ENCODE measurements at regions not wholly inside any gene's neighbourhood (a gene's known extent, or its start where the extent isn't known, plus 50 kb on each side); places are given as distances from the start of the nearest gene placed in this dataset.

- no peak for DNase-seq (ENCODE audit: low read depth in 2 of 2)
These were observed 165.6 kb upstream of the TMCC3 start for GRCh38 chr12:94815958-94816357.

GRCh38 chr12:94815450-94815849, 165.1 kb upstream of the TMCC3 start:
- DNase-seq (ENCODE audit: low read depth in 2 of 2): no peak

DNA sequence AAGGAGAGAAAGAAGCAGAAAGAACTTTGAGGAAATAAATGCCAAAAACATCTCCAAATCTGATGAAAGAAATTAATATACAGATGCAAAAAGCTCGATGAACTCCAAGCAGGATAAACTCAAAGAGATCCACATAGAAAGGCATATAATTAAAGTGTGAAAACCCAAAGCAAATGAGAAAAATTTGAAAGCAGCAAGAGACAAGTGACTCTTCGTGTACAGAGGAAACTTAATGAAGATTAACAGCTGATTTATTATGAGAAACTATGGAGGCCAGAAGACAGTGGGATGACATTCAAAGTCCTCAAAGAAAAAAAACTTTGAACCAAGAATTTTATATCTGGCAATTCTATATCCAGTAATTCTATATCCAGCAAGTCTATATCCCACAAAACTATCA, 163.0 kb upstream of the TMCC3 start:
- DNase-seq (ENCODE audit: low read depth in 2 of 2): no peak

DNA sequence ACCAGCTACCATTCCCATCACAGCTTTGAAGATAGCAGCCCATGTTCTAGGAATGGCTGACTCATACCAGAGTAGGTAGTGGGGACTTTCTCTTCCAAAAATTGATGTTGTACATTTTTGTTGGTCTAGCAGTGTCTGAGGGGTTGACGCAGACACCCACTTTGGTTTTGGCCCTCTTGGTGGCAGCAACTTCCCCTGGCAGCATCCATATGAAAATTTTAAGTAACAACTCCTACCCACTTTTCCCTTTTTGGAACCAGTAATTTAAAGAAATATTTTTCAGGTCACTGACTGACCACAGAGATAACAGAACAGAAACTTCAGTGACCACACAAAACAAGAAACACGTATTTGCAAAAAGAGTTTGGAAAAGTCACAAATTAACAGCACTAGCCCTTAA, 162.0 kb upstream of the TMCC3 start:
- DNase-seq (ENCODE audit: low read depth in 2 of 2): no peak

DNA sequence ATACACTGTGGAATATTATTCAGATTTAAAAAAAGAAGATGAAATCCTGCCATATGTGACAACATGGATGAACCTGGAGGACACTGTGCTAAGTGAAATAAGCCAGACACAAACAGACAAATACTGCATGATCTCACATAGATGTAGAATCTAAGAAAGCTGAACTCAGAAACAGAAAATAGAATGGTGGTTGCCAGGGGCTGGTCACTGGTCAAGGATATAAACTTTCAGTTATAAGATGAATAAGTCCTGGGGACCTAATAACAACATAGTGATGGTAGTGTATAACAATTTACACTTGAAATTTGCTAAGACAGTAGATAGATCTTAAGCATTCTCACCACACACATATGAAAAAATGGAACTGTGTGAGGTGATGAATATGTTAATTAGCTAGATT, 161.3 kb upstream of the TMCC3 start:
- no peak for DNase-seq (ENCODE audit: low read depth in 2 of 2)

- no peak for DNase-seq (ENCODE audit: low read depth in 2 of 2)
These were observed 157.6 kb upstream of the TMCC3 start for GRCh38 chr12:94807951-94808350.

DNA sequence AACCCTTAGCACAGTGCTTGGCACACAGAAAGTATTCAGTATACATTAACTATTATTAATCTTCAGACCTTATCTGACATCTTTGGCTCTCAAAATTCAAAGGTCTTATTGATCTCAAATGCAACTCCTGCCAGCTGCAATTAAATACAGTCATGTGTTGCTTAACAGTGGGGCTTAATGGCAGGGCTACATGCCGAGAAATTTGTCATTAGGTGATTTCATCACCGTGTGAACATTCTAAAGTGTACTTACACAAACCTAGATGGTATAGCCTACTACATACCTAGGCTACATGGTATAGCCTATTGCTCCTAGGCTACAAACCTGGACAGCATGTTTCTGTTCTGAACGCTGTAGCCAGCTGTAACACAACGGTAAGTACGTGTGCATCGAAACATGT, 156.3 kb upstream of the TMCC3 start:
- no peak for DNase-seq (ENCODE audit: low read depth in 2 of 2)

- no peak for DNase-seq (ENCODE audit: low read depth in 2 of 2)
These were observed 155.6 kb upstream of the TMCC3 start for GRCh38 chr12:94805749-94806529.

DNA sequence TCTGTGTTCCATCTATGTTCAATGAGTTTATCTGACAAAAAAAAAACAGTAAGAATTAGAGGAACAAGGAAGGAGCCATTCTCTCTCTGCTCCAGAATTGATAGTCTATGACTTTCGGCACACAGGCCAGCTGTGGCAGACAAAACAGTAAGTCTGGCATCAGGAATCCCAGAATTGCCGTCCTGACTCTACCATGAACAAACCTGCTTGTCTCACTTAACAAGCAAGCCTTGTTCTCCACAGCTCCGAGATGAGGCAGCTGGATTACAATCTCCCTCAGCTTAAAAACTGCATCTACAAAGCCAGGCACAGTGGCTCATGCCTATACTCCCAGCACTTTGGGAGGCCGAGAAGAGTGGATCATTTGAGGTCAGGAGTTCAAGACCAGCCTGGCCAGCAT, 153.6 kb upstream of the TMCC3 start:
- DNase-seq (ENCODE audit: low read depth in 2 of 2): no peak

- DNase-seq (ENCODE audit: low read depth in 2 of 2): no peak
These were observed 152.4 kb upstream of the TMCC3 start for GRCh38 chr12:94802796-94803195.

- DNase-seq (ENCODE audit: low read depth in 2 of 2): no peak
These were observed 151.4 kb upstream of the TMCC3 start for GRCh38 chr12:94801745-94802144.

GRCh38 chr12:94799136-94799535, 148.8 kb upstream of the TMCC3 start:
- no peak for DNase-seq (ENCODE audit: low read depth in 2 of 2)

DNA sequence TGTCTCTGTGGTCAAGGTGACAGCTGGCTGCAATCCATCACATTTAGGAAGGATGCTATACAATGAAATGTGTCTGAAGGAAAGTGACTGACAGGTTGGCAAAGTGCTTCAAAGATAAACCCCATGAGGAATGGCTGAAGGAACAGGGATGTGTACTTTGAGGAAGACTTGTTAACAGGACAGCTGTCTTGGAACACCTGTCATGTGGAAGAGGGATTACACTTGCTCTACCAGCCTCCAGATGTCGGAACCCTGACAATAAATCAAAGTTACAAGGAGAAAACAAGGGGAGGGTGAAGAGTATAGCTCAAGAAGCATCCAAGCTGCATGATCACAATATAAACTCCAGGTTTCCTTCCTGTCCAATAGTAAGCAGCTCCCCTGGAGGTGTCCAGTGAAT, 147.8 kb upstream of the TMCC3 start:
- DNase-seq (ENCODE audit: low read depth in 2 of 2): no peak

- DNase-seq (ENCODE audit: low read depth in 2 of 2): no peak
These were observed 145.2 kb upstream of the TMCC3 start for GRCh38 chr12:94795520-94795919.

DNA sequence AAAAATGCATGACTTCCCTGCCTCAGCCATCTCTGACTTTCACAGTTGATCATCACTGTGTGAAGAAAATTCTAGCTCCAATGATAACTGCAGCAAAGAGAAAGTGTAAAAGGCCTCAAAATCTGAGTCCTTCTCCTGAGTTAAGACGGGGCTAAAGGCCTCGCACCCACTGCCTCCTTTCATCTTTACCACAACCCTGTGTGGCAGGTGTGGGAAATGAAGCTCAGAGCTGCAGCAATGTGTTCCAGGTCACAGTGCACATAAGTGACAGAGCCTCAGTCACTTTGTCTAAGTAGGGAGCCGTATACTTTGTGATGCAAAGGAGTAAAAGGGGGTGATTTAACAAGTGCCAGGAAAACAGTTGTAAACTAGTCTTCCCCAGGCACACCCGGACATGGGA, 144.7 kb upstream of the TMCC3 start:
- DNase-seq (ENCODE audit: low read depth in 2 of 2): no peak

DNA sequence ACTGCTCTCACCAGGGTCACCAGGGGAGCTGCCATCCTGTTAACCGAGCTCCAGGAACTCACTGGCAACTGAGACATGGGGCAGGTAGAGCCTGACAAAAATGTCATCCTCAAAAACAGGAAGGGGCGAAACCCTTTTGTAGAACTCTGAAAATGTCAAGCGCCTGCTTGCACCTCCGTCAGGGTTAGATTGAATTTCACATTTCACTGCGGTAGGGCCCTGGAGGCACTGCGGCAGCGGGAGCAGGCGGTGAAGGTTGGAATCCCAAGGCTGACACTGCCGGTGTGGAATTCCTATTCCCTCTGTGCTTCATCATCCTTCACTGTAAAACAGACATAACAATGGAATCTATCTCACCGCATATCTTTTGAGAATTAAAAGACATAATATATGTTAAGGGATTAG, 142.8 kb upstream of the TMCC3 start:
- DNase-seq (ENCODE audit: low read depth in 2 of 2): no peak

DNA sequence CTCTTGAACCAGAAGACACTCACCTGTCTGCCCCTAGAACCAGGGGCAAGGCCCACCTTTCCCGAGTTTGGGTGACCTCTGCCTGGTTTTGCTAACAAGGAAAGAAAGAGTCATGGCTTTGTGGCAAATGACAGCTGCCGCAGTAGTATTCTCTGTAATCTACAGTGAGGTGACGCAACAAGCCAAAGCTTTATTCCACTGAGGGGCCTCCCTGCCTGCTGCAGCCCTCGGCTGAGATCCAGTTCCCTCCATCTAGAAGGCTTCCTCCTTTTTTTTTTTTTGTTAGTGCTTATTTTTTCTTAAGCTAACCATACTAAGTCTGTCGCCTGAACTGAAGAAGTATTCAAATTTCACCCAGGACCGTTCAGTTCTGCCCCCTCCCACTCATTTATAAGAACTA, 142.3 kb upstream of the TMCC3 start:
- no peak for DNase-seq (ENCODE audit: low read depth in 2 of 2)

DNA sequence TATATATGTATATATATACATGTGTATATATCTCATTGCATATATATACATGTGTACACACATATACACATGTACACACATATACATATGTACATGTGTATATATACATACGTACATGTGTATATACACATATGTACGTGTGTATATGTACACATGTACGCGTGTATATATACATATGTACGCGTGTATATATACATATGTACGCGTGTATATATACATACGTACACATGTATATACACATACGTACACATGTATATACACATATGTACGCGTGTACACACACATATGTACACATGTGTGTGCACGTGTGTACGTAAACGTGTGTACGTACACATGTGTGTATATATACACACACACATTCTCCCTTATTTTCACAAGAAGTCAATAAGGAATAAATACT, 141.6 kb upstream of the TMCC3 start:
- no peak for DNase-seq (ENCODE audit: low read depth in 2 of 2)

GRCh38 chr12:94790825-94791224, 140.5 kb upstream of the TMCC3 start:
- DNase-seq (ENCODE audit: low read depth in 2 of 2): no peak

DNA sequence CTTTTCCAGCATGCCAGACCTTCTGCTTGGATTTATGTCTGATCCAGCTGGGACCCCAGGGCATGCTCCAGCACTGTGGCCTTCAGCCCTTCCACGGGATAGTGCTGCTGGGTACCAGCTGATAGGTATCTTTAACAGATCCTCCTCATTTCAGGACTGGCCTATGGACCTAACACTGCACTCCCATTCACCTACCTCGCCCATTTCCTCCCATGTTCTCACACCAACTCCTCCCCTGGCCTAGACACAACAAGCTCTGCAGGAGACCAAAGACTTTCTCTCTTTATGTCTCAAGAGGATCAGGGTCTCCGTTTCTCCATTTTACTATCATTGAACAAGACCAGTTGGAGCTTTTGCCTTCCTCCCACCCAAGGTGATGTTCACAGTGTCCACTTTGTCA, 140.0 kb upstream of the TMCC3 start:
- no peak for DNase-seq (ENCODE audit: low read depth in 2 of 2)

DNA sequence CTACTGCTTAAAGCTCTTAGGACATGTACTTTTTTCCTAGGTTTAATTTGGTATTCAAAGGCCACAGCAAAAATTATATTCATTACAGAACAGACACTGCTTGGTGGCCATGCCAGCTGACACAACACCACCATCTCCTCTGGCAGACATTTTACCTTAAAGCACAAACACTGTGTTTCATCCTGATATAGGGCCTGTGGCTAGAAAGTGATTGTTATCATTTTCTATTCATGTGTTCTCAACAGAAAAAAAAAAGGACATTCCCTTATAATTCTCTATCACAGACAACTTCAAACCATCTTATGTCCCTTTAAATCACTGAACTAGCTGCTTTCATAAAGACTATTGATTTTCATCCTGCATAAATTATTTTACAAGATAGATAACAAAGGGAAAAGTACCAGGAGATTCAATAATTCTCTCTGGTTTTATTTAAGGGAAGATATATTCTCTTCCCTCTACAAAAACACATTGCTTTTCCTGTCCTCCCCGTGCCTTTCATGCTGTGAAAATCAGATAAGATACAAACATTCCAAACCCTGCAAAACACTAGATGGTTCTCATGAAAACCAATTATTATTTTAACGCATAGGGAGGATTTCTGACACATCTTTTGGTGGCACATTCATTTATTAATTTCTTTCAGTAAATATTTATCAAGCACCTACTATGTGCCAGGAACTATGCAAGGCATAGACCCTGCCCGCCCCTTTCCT, 139.3 kb upstream of the TMCC3 start:
- DNase-seq (ENCODE audit: low read depth in 2 of 2): no peak

- DNase-seq (ENCODE audit: low read depth in 2 of 2): no peak
These were observed 137.9 kb upstream of the TMCC3 start for GRCh38 chr12:94788298-94788697.

- no peak for DNase-seq (ENCODE audit: low read depth in 2 of 2)
These were observed 136.5 kb upstream of the TMCC3 start for GRCh38 chr12:94786906-94787305.

- no peak for DNase-seq (ENCODE audit: low read depth in 2 of 2)
These were observed 133.5 kb upstream of the TMCC3 start for GRCh38 chr12:94783862-94784261.
